Stimulated activated CD8-positive, alpha-beta memory T cell treated with anti-CD3 and anti-CD28 coated beads, Interleukin-12 subunit alpha, Interleukin-12 subunit beta, amount 100 ng/mL, for 1 hour (primary cell): ENCODE measurements at regions not wholly inside any gene's neighbourhood (a gene's known extent, or its start where the extent isn't known, plus 50 kb on each side); places are given as distances from the start of the nearest gene placed in this dataset.

Experiments
- DNase-seq: peaks from one replicate; pipeline ENCODE4 v3.0.0-alpha.2; 2020; ENCODE audit warnings: low read depth

DNA sequence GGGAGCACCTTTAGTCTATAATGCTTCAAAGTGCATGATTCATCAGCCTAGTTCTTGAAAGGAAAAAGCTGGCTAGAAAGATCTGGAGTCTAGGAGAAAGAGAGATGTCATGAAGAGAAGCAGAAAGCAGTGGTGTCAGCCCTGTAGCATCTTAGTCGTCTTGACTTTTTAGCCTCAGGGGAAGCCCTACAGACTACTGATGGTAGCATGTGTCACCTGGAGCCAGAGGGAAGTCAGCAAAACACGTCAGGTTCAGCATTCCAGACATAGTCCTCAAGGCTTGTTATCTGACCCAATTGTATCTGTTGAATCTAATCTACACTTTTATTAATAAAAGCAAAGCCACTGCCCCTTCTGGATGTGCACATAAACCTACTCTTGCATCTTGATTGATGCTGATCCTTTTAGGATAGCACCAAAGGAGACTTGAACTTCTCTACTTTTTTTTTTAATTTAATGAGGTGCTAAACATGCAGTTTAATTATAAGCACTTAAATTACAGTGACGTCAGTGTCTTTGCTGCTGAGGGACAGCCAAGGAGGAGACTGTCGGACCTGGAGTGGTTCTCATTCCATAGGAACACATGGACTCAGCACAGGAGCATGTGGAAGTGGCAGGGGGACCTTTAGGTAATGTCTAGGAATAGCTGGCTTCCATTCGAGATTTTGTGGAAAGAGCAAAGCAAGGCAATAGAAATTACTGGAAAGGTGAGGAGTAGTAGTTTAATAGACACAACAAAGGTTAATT, 525.5 kb upstream of the SGCG start:
- no peak for DNase-seq

DNA sequence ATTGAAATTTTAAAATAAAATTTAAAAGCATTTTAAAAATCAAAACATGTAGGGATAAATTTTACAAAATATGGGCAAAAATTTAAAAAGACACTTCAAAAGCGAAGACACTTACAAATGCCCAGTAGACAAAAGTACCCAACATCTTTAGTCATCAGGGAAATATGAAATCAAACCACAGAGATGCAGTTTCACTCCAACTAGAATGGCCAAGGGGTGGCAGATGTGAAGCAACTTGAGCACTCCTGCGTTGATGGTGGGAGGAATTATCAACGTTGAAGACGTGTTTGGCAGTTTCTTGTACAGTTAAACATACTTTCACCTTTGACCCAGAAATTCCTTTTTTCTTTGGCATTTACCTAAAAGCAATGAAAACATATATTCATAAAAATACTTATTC, 518.0 kb upstream of the SGCG start:
- no peak for DNase-seq

DNA sequence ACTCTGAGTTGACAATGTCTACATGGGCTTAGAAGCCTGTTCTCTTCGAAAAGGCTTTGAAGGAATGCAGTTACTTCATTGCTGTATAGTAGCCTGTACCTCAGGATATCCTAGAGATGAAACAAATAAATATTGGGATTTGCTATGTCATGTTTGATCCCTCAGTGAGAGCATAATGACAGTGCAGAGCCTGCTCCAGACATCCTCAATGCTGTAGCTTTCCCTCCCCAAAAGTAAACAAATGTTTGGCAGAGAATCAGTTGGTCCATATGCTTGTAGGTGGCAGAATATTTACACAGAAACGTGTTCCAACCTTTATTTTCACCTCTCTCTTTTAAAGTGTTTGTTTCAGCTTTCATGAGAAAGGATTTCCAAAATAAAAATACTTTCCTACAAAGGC, 515.3 kb upstream of the SGCG start:
- DNase-seq = no peak

DNA sequence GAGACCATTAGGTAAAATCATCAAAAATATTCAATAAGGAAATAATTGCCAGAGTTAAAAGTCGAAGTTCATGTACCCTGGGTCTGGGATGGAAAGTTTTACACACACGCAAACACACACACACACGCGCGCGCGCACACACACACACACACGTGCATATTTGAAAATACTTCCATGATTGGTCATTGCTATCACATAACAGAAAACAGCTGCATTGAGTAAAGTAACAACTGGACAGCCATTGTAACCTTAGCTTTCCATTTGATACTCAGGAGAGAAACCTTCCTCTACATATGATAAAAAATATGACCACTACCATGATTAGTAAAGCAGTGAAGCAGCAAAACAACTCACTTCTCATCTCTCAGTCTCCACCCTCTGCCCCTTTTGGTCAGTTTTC, 490.0 kb upstream of the SGCG start:
- no peak for DNase-seq

DNA sequence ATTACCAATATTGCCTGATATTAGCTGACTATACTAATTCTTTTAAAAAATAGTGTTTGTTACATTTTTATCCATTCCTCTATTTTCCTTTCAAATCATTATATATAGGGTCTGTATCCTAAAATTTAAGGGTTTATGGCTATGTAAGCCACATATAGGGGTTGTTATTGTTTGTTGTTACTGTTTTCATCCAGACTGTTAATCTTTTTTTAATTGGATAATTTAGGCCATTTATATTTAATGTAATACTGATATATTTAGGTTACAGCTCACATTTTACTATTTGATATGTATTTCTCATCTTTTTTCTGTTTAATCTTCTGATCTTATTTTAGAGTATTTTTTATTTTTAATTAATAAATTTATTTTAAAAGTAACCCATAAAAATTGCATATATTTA, 487.1 kb upstream of the SGCG start:
- no peak for DNase-seq

DNA sequence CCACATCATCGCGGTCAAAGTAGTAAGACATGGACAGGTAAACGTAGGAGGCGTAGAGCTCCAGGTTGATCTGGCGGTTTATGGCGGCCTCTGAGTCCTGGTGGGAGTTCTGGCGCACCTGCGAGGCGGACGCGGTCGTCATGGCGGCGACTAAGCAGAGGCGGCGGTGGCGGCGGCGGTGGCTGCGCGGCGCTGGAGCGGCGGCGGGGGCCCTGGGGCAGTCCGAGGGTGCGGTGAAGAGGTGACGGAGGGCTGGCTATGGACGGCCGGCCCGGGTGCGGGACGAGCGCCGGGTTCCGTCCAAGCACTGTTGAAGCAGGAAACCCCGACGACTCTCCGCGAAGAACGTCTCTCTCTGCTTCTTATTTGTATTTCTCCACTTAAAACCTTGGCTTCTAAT, 484.3 kb upstream of the SGCG start:
- no peak for DNase-seq

DNA sequence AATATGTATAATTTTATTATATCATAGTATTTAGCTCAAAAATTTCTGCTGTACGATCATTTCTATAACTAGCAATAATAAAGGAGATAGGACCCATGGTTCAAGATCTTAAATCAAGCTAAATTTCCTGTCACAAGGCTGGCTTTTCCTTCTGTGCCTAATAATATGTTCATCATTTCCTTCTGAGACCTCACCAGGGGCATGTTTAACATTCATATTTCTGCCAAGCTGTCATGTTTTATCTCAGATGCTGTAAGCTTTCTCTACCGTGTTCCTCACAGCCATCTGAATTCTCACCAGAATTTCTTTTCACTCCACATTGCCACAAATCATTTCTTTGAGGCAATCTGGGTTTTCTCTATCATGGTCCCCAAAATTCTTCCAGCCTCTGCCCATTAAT, 482.3 kb upstream of the SGCG start:
- no peak for DNase-seq

DNA sequence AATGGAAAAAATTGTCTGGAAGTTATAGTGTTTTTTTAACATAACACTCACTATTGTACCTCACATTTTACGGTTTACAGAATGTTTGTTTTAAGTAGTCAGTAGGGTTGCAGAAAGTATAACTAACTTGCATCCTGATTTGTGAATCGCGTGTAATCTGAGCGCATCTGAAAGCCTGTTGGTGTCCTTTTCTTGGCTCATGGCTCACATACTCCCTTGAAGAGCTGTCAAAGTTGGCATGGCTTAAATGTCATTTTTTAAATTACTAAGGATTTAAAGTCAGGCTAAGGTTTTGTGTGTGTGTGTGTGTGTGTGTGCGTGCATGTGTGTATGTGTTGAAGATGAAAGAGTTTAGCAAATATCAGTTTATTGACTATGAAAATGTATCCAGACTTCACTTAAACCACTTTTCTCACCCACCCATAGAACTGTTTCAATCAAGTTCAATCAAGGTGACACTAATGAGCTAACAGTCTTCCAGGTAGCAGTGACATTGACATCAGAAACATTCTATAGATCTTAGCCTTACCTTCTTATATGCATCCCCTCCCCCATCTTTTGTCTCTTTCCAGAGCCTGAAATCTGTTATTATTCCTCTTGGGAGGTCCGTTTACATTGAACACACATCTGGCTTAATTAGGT, 480.4 kb upstream of the SGCG start:
- no peak for DNase-seq

DNA sequence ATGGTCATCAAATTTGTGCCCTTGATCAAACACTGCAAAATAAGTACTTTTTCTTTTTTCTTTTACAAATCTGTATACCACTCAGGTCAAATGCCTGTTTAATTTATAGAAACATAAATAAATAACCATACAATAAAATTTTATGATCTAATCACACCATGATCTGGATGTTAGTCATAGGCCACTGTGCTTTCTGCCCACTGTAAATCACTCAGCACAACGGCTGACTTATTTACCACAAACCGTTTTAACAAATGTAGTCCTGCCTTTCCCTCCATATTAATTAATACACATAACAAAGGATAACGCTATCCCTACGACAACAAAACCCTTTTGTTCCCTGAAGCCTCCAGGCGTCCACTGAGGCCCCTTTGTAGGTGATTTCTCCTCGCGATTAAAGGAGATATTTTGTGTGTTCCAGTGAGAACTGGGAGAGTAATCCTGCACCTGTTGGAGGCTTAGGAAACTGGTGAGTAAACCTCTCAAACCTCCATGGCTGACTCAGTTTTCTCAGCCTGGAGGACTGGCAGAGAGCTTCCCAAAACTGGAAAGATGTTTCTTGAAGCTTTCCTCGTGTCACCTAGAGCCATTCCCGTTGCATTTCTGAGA, 477.1 kb upstream of the SGCG start:
- no peak for DNase-seq

DNA sequence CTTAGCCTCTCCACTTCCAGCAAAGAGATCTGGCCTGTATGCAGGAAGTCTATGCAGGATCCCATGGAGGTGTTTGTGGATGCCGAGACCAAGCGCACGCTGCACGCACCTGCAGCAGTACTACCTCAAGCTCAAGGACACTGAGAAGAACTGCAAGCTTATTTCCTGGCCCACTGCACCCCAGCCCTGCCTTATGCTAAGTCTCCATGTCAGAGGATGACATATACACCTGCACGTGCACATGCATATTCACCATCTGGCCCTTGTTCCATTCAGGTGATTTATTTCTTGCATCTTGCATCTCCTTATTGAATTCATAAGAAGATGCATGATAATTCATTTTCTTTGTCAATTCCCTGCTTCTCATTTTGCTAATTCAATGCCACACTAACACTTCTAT, 472.8 kb upstream of the SGCG start:
- no peak for DNase-seq

DNA sequence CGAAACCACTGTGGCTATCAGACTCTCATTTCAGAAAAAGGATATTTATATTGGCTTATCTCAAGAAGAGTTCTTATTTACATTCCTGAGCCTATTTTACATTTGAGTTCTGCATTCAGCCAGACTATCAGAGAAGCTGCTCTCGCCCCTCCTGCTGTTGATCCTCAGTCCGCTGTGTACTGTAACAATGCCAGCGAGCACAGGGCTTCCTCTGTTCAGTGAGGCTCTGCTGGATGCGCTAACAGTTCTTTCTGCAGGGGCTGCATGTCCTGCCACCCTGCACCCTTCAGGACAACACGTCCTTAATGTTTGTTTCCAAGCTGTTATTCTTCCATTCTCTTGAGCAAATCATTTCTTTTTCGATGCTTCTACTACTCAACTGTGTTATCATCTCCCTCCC, 463.7 kb upstream of the SGCG start:
- no peak for DNase-seq

DNA sequence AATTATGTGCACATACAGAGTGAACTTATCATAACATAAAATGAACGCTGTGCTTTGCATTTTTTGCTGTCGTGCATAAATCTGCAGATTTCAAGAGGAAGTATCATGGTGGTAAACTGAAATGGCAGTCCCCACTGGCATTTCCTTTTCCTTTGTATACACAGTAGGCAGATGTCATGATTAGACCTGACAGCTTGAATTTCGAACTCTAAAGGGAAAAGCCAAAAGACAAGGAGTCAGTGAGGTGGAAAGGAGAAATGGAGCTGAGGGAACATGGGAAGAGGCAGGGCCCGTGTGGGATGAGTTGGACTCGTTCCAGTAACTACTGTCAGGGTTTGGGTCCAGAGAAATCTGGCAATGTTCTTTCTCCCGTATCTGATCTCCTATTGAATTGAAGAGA, 454.1 kb upstream of the SGCG start:
- no peak for DNase-seq

DNA sequence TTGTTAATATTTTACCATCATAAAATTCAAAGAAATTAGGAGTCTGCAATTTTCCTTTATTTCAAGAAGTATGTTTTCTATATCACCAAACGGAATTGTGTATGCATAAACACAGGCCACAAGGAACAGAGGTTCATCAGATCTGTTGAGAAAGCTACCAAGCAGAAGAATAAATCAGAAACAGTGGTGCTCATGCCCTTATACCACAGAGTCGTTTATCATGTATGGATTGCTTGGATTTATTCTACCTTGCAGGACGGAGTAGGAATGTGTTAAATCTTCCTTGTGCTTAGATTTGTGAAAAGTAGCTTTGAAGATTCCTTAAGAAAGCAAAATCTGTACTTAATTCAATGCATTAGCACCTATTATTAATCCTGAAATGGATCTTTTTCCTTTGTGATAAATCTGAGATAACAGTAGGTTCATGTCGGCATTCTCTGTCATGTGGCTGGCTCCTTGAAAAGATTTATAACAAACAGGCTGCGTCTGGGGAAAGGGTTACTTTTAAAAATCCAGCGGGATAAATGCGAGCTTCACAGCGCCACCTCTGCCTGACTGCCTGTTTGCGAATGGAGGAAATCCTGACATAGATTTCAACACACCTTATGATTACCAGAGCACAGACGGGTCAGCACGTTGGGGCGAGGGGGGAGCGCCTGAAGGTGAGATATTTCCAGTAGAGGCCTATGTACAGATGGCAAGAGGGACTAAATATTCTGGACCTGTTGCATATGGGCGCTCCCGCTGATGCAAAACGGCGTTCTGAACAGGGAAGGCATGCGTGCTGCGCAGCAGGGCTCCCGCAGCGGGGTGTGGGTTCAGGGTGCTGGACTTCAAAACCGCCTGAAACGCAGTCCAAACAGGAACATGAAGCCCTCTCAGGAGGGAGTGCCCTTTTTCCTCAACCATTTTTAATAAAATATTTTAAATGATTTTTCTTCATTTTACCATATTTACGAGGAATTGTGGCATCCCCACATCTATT, 445.5 kb upstream of the SGCG start:
- DNase-seq = no peak

DNA sequence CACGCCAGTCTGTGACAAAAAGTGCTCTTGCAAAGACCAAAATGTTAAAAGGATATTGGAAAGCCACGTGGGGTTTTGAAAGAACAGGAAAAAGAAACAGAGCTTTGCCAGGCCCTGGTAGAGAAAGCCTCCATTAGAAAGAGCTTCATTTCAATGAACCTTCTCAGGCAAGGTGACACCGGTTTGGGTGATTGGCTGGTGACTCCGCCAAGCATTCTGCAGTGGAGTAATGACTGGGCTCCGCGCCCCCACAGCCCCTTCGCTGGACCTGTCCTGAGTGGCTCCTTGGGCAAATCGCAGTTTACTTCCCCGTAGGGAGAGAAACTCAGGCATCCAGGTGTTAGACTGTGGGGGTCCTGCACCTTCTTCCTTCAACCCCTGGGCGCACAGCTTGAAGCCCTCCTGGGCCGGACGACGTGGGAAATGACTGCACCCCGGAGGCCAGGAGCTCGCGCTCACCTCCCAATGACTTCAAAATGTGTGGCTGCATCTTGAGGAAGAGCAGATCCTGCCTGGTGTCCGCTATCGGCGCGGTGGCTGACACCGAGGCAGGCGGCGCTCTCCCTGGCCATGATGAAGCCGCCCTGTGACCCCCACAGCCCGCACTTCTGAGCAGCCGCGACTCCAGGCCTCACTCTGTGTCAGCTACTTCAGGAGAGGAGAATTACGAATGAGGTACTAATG, 444.6 kb upstream of the SGCG start:
- DNase-seq = no peak

DNA sequence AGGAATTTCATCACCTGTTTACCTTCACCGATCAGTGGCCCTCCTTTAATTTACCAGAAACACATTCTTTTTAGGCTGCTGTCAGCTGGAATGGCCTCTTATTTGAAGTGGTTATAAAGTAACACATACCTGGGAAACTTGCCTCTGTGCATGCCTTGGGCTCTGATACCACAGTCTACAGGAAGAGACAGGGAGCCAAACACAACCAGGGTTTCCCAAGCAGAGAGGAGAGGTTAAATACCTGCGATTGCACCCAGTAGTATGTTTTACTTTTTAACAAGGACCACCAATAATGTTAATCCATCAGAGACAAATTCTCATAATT, 444.0 kb upstream of the SGCG start:
- no peak for DNase-seq

DNA sequence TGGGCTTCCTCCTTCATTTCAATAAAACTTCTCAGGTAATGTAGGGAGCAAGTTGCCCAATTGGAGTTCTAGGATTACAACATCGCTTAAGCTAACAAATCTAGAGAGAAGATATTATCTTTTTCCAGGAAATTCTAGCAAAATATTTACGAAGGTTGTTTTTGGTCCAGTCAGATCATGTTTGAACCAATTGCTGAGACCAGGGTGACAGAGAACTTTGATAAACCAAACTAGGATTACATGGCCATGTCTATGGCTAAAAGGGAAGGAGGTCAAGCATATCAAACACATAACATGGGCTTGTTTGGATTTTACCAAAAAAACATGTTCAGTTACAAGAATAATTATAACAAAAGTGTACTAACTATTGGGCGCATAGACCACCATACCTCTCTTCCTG, 442.4 kb upstream of the SGCG start:
- DNase-seq = no peak

DNA sequence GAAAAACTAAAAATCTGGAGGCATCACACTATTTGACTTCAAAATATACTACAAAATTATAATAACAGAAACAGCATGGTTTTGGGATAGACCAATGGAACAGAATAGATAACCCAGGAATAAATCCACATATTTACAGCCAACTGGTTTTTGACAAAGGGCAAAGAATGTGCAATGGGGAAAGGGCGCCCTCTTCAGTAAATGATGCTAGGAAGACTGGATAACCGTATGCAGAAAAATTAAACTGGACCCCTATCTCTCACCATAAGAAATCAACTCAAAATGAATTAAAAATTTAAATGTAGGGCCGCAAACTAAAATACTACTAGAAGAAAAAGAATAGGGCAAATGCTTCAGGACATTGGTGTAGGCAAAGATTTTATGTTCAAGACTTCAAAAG, 440.5 kb upstream of the SGCG start:
- no peak for DNase-seq

DNA sequence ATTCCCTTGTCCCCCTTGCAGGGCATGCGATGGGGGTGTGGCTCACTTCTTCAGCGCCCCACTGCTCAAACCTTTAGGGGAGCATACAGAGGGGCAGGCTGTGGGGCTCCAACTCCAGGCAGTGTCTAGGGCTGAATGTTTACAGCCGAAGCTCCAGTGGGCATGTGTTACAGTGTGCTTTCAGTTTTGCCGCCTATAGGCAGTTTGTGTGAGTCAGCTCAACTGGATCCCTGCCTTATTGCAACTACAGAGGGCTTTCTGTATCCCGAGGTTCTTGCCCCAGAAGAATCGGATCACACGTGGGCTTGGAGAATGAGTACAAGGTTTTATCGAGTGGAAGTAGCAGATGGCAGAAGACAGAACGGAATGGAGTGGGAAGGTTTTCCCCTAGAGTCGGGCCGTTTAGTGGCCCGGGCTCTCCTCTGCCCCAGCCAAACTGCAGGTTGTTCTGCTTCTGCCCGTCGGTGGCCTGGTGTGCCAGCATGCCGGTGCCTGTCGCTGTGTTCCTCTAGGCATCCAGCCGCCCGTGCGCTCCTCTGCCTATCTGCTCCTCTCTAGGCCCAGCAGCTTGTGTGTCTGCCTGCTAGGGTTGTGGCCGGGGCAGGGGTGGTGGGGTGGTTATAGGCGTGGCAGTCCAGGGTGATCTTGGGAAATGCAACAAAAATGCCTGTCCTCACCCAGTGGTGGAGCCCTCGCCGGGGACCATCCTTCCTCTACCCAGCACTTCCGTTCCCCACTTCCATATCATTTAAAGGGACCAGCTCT, 435.9 kb upstream of the SGCG start:
- no peak for DNase-seq

DNA sequence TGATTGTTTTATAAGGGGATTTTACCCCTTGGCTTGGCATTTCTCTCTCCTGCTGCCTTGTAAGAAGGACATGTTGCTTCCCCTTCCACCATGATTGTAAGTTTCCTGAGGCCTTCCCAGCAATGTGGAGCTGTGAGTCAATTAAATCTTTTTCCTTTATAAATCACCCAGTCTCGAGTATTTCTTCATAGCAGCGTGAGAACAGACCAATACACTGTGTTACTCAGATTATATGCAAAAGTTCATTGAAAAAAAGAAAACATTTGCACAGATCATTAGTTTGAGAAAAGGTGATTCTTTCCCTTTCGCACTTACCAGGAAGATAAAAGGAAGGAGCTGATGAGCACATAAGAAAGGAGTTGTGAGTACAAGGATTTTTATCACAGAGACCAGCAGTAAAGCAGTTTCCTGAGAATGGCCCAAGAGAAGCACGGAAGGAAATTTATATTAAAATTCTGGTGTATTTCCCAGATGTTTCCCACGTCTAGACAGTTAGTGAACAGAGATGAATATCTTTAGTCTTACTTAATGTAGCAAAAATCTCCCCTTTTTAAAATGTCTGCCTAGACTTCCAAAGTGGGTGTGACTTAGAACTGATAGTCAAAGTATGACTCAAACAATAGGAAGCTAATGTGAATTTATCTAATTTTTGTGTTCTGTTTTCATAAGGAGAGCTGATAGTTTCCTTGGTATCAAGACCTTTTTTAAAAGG, 431.8 kb upstream of the SGCG start:
- no peak for DNase-seq

DNA sequence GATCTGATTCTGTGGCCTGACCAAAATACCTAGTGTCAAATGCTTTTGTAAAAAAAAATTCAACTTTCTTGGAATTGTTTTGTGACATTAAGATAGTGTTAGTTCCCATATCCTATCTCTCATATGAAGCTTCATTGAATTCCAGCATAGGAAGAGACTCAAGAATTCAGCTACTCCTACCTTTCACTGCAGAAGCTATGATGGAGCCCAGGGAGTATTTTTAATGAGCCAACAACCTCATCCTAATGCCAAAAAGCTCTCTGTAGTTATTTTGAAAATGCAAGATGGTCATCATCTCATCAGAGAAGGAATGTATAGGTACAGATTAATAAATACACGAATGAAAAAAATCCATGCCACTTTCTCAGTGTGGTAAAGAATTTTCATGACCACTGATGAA, 431.2 kb upstream of the SGCG start:
- DNase-seq = no peak
